ENCODE measurements at regions not wholly inside any gene's neighbourhood (a gene's known extent, or its start where the extent isn't known, plus 50 kb on each side); places are given as distances from the start of the nearest gene placed in this dataset.

- TF ChIP-seq CTCF (IDR thresholded peaks at IDR 0.05) (no peak), POLR2A (IDR thresholded peaks at IDR 0.05) (no peak), POLR2AphosphoS5 (IDR thresholded peaks at IDR 0.05) (no peak)
- no peak overlapping the region for H3K4me3 ChIP-seq
- H3K36me3 ChIP-seq: no peaks in the 10 kb centered on the region
- H3K4me1 ChIP-seq (replicated peaks): no peaks in the 10 kb centered on the region
- H3K9me3 ChIP-seq: no peaks in the 10 kb centered on the region
- 93% methylated on average over 2 of the region's 2 CpGs for WGBS
- H3K27me3 ChIP-seq (replicated peaks; ENCODE audit: insufficient read depth): no peaks in the 10 kb centered on the region
- DNase-seq (ENCODE audit: low spot score): no peak
- intact Hi-C loops (cut with DNase I): no loop called here
- H3K27ac ChIP-seq: no peak overlapping the region
Measured at GRCh38 chr16:72704746-72705372, 343.1 kb downstream of the ZFHX3 start.

- Histone ChIP-seq H3K27me3 (replicated peaks; ENCODE audit: insufficient read depth) (no peaks in the 10 kb centered on the region), H3K27ac (no peak overlapping the region), H3K9me3 (no peaks in the 10 kb centered on the region), H3K36me3 (no peaks in the 10 kb centered on the region), H3K4me1 (replicated peaks) (no peaks in the 10 kb centered on the region), H3K4me3 (no peak overlapping the region)
- TF ChIP-seq POLR2A (IDR thresholded peaks at IDR 0.05) (no peak), POLR2AphosphoS5 (IDR thresholded peaks at IDR 0.05) (no peak), CTCF (IDR thresholded peaks at IDR 0.05) (no peak)
- WGBS: 73% methylated on average over 2 of the region's 2 CpGs
- DNase-seq (ENCODE audit: low spot score): no peak
- intact Hi-C loops (cut with DNase I): loop anchor here (10.0 kb wide), 1 partner anchor 505 kb away; no protein-coding TSS in a partner anchor
Measured at GRCh38 chr16:72689851-72690250, 358.1 kb downstream of the ZFHX3 start.

- no peaks in the 10 kb centered on the region for H3K4me1 ChIP-seq (replicated peaks)
- no peaks in the 10 kb centered on the region for H3K36me3 ChIP-seq
- WGBS: 92% methylated on average over 2 of the region's 2 CpGs
- H3K4me3 ChIP-seq: no peak overlapping the region
- no peaks in the 10 kb centered on the region for H3K27me3 ChIP-seq (replicated peaks; ENCODE audit: insufficient read depth)
- H3K9me3 ChIP-seq: no peaks in the 10 kb centered on the region
- DNase-seq (ENCODE audit: low spot score): no peak
- H3K27ac ChIP-seq: no peak overlapping the region
- TF ChIP-seq POLR2AphosphoS5 (IDR thresholded peaks at IDR 0.05): no peak
- TF ChIP-seq POLR2A (IDR thresholded peaks at IDR 0.05): no peak
- TF ChIP-seq CTCF (IDR thresholded peaks at IDR 0.05): no peak
- intact Hi-C loops (cut with DNase I): loop anchor here (10.0 kb wide), 1 partner anchor 514 kb away; no protein-coding TSS in a partner anchor
Measured at GRCh38 chr16:72680732-72681131, 367.2 kb downstream of the ZFHX3 start.

- Histone ChIP-seq H3K27ac (no peak overlapping the region), H3K4me3 (no peak overlapping the region), H3K36me3 (no peaks in the 10 kb centered on the region), H3K27me3 (replicated peaks; ENCODE audit: insufficient read depth) (no peaks in the 10 kb centered on the region), H3K4me1 (replicated peaks) (no peaks in the 10 kb centered on the region), H3K9me3 (no peaks in the 10 kb centered on the region)
- no peak for TF ChIP-seq POLR2A (IDR thresholded peaks at IDR 0.05)
- TF ChIP-seq CTCF (IDR thresholded peaks at IDR 0.05): no peak
- TF ChIP-seq POLR2AphosphoS5 (IDR thresholded peaks at IDR 0.05): no peak
- no peak for DNase-seq (ENCODE audit: low spot score)
- intact Hi-C loops (cut with DNase I): loop anchor here (10.0 kb wide), 1 partner anchor 515 kb away; no protein-coding TSS in a partner anchor
Measured at GRCh38 chr16:72679856-72680255, 368.1 kb downstream of the ZFHX3 start.
